Suprapubic skin (tissue), 4 donors: ENCODE measurements at regions not wholly inside any gene's neighbourhood (a gene's known extent, or its start where the extent isn't known, plus 50 kb on each side); places are given as distances from the start of the nearest gene placed in this dataset.
"Not testable (repeated sequence)": the region's sequence is repeated elsewhere in the genome, so short reads cannot be mapped to it uniquely, and the experiment has no call there.

Experiments used
- DNase-seq, 2 donors: peaks; one replicate each; pipeline ENCODE4 v3.0.0-alpha.2; 2019; ENCODE audit warnings: low spot score in 2 of 2
- H3K27ac ChIP-seq: fragments of 200-600 bp; sonication (generic); one replicate; pipeline ENCODE4 v1.5.1; 2019
- H3K27me3 ChIP-seq: fragments of 200-600 bp; sonication (generic); one replicate; pipeline ENCODE4 v1.5.1; 2019
- H3K36me3 ChIP-seq: fragments of 200-600 bp; sonication (generic); one replicate; pipeline ENCODE4 v1.5.1; 2019
- H3K4me1 ChIP-seq: fragments of 200-600 bp; sonication (generic); one replicate; pipeline ENCODE4 v1.5.1; 2019
- H3K4me3 ChIP-seq: fragments of 200-600 bp; sonication (generic); one replicate; pipeline ENCODE4 v1.5.1; 2019; ENCODE audit warnings: mild to moderate bottlenecking
- H3K9me3 ChIP-seq: fragments of 200-600 bp; sonication (generic); one replicate; pipeline ENCODE4 v1.5.1; 2019
- EP300 ChIP-seq: sonication (generic); formaldehyde crosslinking; IDR thresholded peaks from one replicate; pipeline ENCODE4 v1.6.1; 2017; ENCODE audit warnings: antibody characterized with exemption
- POLR2A ChIP-seq, 2 donors: fragments of 450-650 bp; IDR thresholded peaks; one replicate each; pipeline ENCODE4 v1.6.1; 2017; ENCODE audit warnings: antibody characterized with exemption in 2 of 2, mild to moderate bottlenecking in 2 of 2, moderate library complexity in 2 of 2
- POLR2AphosphoS5 ChIP-seq, 3 donors: sonication (generic); formaldehyde crosslinking; IDR thresholded peaks; one replicate each; pipeline ENCODE4 v1.6.1; 2017; ENCODE audit warnings: antibody characterized with exemption in 3 of 3
- whole genome bisulfite sequencing: methylation state at CpG from one replicate; pipeline ENCODE4 v1.1.5; 2018; 5-methylcytosine and 5-hydroxymethylcytosine counted together
- TF ChIP-seq, protein P1 (sequence below), 2 donors: fragments of 200-600 bp in 1 of 2; fragments of 450-650 bp in 1 of 2; sonication (generic) in 1 of 2; IDR thresholded peaks; one replicate each; pipeline ENCODE4 v1.5.1; 2016 to 2019; ENCODE audit warnings: antibody characterized with exemption in 2 of 2, mild to moderate bottlenecking in 1 of 2, moderate library complexity in 1 of 2

DNA sequence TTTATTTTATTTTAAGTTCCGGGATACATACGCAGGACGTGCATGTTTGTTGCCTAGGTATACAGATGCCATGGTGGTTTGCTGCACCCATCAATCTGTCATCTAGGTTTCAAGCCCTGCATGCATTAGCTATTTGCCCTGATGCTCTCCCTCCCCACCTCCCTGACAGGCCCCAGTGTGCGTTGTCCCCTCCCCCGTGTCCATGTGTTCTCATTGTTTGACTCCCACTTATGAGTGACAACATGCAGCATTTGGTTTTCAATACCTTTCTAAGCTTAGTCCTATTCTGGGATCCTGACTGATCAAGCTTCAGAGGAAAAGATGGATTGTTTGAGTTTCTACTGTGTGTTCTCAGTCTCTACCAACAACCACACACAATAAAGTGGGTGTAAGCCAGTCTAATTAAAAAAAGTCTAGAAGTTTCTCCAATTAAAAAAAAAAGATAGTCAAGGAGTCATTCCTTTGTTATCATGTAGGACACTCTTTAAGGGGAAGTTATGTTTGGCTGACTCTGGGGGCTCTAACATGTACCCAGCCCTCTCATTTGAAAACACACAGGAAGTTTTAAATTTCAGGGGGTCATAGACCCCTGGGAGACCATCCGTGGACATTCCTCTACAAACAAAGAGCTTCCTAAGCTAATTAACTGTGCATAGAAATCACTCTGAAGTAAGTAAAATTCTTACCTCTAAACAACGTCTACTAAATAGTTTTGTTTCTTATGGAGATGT, 66.3 kb upstream of the ADAMTS18 start:
- DNase-seq = no peak
- Histone ChIP-seq H3K4me1 (peaks cover 5% of the 10 kb centered on the region), H3K27me3 (no peaks in the 10 kb centered on the region), H3K4me3 (no peak overlapping the region), H3K9me3 (no peaks in the 10 kb centered on the region), H3K36me3 (no peaks in the 10 kb centered on the region), H3K27ac (no peak overlapping the region)
- TF ChIP-seq EP300 = no peak
- TF ChIP-seq, protein P1, sequence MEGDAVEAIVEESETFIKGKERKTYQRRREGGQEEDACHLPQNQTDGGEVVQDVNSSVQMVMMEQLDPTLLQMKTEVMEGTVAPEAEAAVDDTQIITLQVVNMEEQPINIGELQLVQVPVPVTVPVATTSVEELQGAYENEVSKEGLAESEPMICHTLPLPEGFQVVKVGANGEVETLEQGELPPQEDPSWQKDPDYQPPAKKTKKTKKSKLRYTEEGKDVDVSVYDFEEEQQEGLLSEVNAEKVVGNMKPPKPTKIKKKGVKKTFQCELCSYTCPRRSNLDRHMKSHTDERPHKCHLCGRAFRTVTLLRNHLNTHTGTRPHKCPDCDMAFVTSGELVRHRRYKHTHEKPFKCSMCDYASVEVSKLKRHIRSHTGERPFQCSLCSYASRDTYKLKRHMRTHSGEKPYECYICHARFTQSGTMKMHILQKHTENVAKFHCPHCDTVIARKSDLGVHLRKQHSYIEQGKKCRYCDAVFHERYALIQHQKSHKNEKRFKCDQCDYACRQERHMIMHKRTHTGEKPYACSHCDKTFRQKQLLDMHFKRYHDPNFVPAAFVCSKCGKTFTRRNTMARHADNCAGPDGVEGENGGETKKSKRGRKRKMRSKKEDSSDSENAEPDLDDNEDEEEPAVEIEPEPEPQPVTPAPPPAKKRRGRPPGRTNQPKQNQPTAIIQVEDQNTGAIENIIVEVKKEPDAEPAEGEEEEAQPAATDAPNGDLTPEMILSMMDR (IDR thresholded peaks at IDR 0.05) = no peak
- no peak for TF ChIP-seq POLR2A (IDR thresholded peaks at IDR 0.05)
- 70% methylated on average over 7 of the region's 7 CpGs for WGBS

DNA sequence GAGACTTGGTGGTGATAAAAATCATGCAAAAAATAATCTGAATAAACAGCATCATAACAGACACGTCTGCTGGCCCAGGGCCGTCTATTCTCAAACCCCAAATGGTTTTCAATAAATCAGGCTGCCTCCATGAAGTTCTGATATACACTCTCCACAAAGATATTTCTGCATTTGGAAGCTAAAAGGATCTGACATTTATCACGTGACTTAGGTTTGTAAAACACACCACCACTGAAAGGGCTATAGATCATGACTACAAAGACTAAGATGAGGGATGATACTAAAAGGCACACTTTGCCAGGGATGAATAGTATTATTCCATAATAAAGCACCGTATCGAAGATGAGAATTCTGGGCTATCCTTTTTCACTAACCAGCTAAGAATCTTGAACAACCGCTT, 67.6 kb upstream of the ADAMTS18 start:
- WGBS = 90% methylated on average over 6 of the region's 6 CpGs
- DNase-seq = no peak
- no peak overlapping the region for H3K27ac ChIP-seq
- peaks cover 5% of the 10 kb centered on the region for H3K4me1 ChIP-seq
- no peaks in the 10 kb centered on the region for H3K27me3 ChIP-seq
- no peak for TF ChIP-seq POLR2A (IDR thresholded peaks at IDR 0.05)
- TF ChIP-seq, protein P1 (IDR thresholded peaks at IDR 0.05) = no peak
- TF ChIP-seq EP300 = no peak
- no peak for TF ChIP-seq POLR2AphosphoS5 (IDR thresholded peaks at IDR 0.05)
- H3K9me3 ChIP-seq = no peaks in the 10 kb centered on the region
- no peak overlapping the region for H3K4me3 ChIP-seq
- H3K36me3 ChIP-seq = no peaks in the 10 kb centered on the region

DNA sequence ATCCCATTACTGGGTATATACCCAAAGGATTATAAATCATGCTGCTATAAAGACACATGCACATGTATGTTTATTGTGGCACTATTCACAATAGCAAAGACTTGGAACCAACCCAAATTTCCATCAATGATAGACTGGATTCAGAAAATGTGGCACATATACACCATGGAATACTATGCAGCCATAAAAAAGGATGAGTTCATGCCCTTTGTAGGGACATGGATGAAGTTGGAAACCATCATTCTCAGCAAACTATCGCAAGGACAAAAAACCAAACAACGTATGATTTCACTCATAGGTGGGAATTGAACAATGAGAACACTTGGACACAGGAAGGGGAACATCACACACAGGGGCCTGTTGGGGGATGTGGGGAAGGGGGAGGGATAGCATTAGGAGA, 71.7 kb upstream of the ADAMTS18 start:
- not testable (repeated sequence) for H3K4me3 ChIP-seq, H3K4me1 ChIP-seq, H3K9me3 ChIP-seq, H3K36me3 ChIP-seq, DNase-seq, H3K27me3 ChIP-seq, H3K27ac ChIP-seq
- WGBS = 98% methylated on average over 2 of the region's 2 CpGs

DNA sequence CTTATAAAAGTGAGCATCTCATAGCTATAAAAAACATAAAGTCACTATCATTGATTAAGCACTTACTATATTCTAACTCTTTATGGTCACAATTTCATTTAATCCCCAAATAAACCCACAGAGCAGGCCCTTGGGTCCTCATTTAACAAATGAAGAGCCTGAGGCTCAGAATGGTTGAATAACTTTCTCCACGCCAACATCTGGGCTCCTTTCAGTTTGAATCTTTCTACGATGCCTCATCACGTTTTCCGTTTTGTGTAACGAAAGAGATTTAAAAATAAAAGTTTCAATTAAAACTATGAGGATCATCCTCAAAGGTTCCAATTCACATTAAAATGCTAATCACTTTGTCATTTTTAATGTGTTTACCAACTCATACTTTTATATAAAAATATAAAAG, 74.2 kb upstream of the ADAMTS18 start:
- no peak overlapping the region for H3K27ac ChIP-seq
- TF ChIP-seq, protein P1 (IDR thresholded peaks at IDR 0.05) = no peak
- no peak for TF ChIP-seq EP300
- no peak for TF ChIP-seq POLR2A (IDR thresholded peaks at IDR 0.05)
- no peak for TF ChIP-seq POLR2AphosphoS5 (IDR thresholded peaks at IDR 0.05)
- H3K9me3 ChIP-seq = no peaks in the 10 kb centered on the region
- H3K36me3 ChIP-seq = no peaks in the 10 kb centered on the region
- 85% methylated on average over 5 of the region's 5 CpGs for WGBS
- no peaks in the 10 kb centered on the region for H3K27me3 ChIP-seq
- DNase-seq = no peak
- H3K4me1 ChIP-seq = no peaks in the 10 kb centered on the region
- H3K4me3 ChIP-seq = no peak overlapping the region

DNA sequence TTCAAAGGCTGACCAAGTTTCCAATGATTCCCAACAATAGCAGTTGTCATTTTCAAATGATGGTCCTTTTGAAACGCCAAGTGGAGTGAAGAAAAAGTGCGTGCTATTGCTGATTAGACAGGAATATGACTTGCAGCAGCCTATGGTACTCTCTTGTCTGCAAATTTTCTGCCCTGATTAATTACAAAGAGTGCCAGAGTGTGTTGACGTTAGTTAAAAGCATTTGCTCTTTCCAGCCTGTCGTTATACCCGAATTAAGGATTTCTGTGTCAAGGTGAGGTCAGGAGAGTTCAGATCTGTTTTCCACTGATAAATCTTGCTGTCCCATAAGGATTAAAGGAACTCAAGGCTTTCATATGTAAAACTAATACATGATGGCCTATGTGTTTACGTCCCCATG, 75.0 kb upstream of the ADAMTS18 start:
- H3K27me3 ChIP-seq = no peaks in the 10 kb centered on the region
- H3K4me3 ChIP-seq = no peak overlapping the region
- no peaks in the 10 kb centered on the region for H3K4me1 ChIP-seq
- TF ChIP-seq POLR2A (IDR thresholded peaks at IDR 0.05) (no peak), EP300 (no peak)
- TF ChIP-seq, protein P1 (IDR thresholded peaks at IDR 0.05) = no peak
- 59% methylated on average over 6 of the region's 6 CpGs for WGBS
- no peak for DNase-seq
- no peaks in the 10 kb centered on the region for H3K36me3 ChIP-seq
- H3K27ac ChIP-seq = no peak overlapping the region
- H3K9me3 ChIP-seq = no peaks in the 10 kb centered on the region

DNA sequence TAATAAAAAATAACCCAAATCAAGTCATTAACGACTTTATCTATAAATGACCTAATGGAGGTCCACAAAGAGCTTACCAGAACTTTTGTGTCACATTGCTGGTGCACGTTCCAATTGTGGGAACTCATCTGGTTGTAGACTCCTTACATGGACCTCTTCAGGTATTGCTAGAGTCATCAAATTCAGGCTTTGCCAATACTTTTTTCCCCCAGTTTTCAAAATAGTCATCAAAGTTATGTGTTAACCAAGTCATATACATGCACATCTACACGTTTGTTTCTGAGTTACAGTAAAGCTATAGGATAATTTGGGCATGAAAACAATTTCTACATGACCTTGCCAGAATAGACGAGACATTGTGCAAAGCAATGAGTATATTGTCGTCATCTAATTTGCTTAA, 76.2 kb upstream of the ADAMTS18 start:
- H3K4me1 ChIP-seq = no peaks in the 10 kb centered on the region
- no peak overlapping the region for H3K27ac ChIP-seq
- H3K9me3 ChIP-seq = no peaks in the 10 kb centered on the region
- no peaks in the 10 kb centered on the region for H3K36me3 ChIP-seq
- TF ChIP-seq POLR2A (IDR thresholded peaks at IDR 0.05) = no peak
- TF ChIP-seq, protein P1 (IDR thresholded peaks at IDR 0.05) = no peak
- no peak for TF ChIP-seq EP300
- no peak for TF ChIP-seq POLR2AphosphoS5 (IDR thresholded peaks at IDR 0.05)
- 67% methylated on average over 5 of the region's 5 CpGs for WGBS
- no peak for DNase-seq
- H3K4me3 ChIP-seq = no peak overlapping the region
- H3K27me3 ChIP-seq = no peaks in the 10 kb centered on the region
